HEK293 (cell line): ENCODE measurements at regions not wholly inside any gene's neighbourhood (a gene's known extent, or its start where the extent isn't known, plus 50 kb on each side); places are given as distances from the start of the nearest gene placed in this dataset.

Source experiments
- CTCF ChIA-PET: fragments of 350-600 bp; formaldehyde crosslinking; extraction: SDS; loops from one replicate; lab custom pipeline; 2021; ENCODE audit warnings: antibody characterized with exemption; lab: Yijun Ruan, JAX
- POLR2A ChIA-PET: fragments of 300-600 bp; formaldehyde crosslinking; extraction: SDS; loops from one replicate; lab custom pipeline; 2020; ENCODE audit warnings: antibody characterized with exemption, inconsistent platforms; lab: Yijun Ruan, JAX
- H3K27ac ChIP-seq: fragments of 200-500 bp; sonication (Bioruptor generic); 2 replicates; pipeline ENCODE4 v1.5.1; 2014; ENCODE audit warnings: low read depth, low read length, control low read depth, inconsistent platforms; ENCODE audit errors: extremely low read depth
- H3K36me3 ChIP-seq, 2 experiments: fragments of 200-500 bp in 1 of 2; sonication (Bioruptor generic) in 1 of 2; 1 replicate in 1 of 2; 2 replicates in 1 of 2; pipeline ENCODE4 v1.5.1; 2014 to 2017; ENCODE audit warnings: inconsistent platforms in 2 of 2, low read length in 2 of 2; ENCODE audit not compliant: control insufficient read depth in 2 of 2, insufficient read depth in 1 of 2
- H3K4me1 ChIP-seq: fragments of 200-500 bp; sonication (Bioruptor generic); 2 replicates; pipeline ENCODE4 v1.5.1; 2014; ENCODE audit warnings: mild to moderate bottlenecking, low read length, inconsistent platforms; ENCODE audit not compliant: control insufficient read depth, insufficient read depth
- H3K4me3 ChIP-seq: 2 replicates; pipeline ENCODE4 v1.5.1; 2011; ENCODE audit warnings: low read depth, mild to moderate bottlenecking, control low read depth, low read length, moderate library complexity
- H3K9me3 ChIP-seq: fragments of 200-500 bp; sonication (Bioruptor generic); 2 replicates; pipeline ENCODE4 v1.5.1; 2014; ENCODE audit warnings: low read depth, low read length, inconsistent platforms; ENCODE audit not compliant: control insufficient read depth, insufficient read depth
- IKZF3 ChIP-seq: fragments of 450-650 bp; IDR thresholded peaks from 2 replicates; pipeline ENCODE4 v1.5.0; 2018; ENCODE audit warnings: missing biosample characterization, mild to moderate bottlenecking, missing genetic modification characterization, moderate library complexity
- KLF7 ChIP-seq: fragments of 450-650 bp; formaldehyde crosslinking; IDR thresholded peaks from 2 replicates; pipeline ENCODE4 v1.5.1; 2016; ENCODE audit warnings: missing biosample characterization, missing genetic modification characterization, borderline replicate concordance
- ZNF132 ChIP-seq: fragments of 450-650 bp; formaldehyde crosslinking; IDR thresholded peaks from 2 replicates; pipeline ENCODE4 v1.5.1; 2017; ENCODE audit warnings: missing biosample characterization, missing genetic modification characterization, borderline replicate concordance
- ZNF175 ChIP-seq: fragments of 450-650 bp; formaldehyde crosslinking; IDR thresholded peaks from 2 replicates; pipeline ENCODE4 v1.5.1; 2016; ENCODE audit warnings: missing biosample characterization, missing genetic modification characterization
- ZNF202 ChIP-seq: fragments of 450-650 bp; formaldehyde crosslinking; IDR thresholded peaks from 2 replicates; pipeline ENCODE4 v1.5.1; 2016; ENCODE audit warnings: missing biosample characterization, missing genetic modification characterization, borderline replicate concordance
- ZNF366 ChIP-seq: fragments of 450-650 bp; formaldehyde crosslinking; conservative IDR thresholded peaks from 2 replicates; pipeline ENCODE4 v1.5.1; 2016; ENCODE audit warnings: missing biosample characterization, missing genetic modification characterization
- ZNF394 ChIP-seq: fragments of 450-650 bp; formaldehyde crosslinking; IDR thresholded peaks from 2 replicates; pipeline ENCODE4 v1.5.1; 2016; ENCODE audit warnings: missing biosample characterization, missing genetic modification characterization, mild to moderate bottlenecking, moderate library complexity, borderline replicate concordance
- ZNF529 ChIP-seq: fragments of 450-650 bp; formaldehyde crosslinking; IDR thresholded peaks from 2 replicates; pipeline ENCODE4 v1.5.1; 2017; ENCODE audit warnings: missing genetic modification characterization, missing biosample characterization; ENCODE audit not compliant: insufficient replicate concordance
- ZNF548 ChIP-seq: fragments of 450-650 bp; formaldehyde crosslinking; IDR thresholded peaks from 2 replicates; pipeline ENCODE4 v1.5.1; 2016; ENCODE audit warnings: missing biosample characterization, missing genetic modification characterization
- ZNF560 ChIP-seq: fragments of 450-650 bp; formaldehyde crosslinking; IDR thresholded peaks from 2 replicates; pipeline ENCODE4 v1.5.1; 2017; ENCODE audit warnings: missing biosample characterization, missing genetic modification characterization, borderline replicate concordance
- ZNF610 ChIP-seq: fragments of 450-650 bp; formaldehyde crosslinking; IDR thresholded peaks from 2 replicates; pipeline ENCODE4 v1.5.1; 2016; ENCODE audit warnings: missing biosample characterization, missing genetic modification characterization, borderline replicate concordance
- ZNF677 ChIP-seq: fragments of 450-650 bp; IDR thresholded peaks from 2 replicates; pipeline ENCODE4 v1.5.0; 2018; ENCODE audit warnings: missing biosample characterization, mild to moderate bottlenecking, missing genetic modification characterization, moderate library complexity
- ZNF785 ChIP-seq: fragments of 450-650 bp; formaldehyde crosslinking; IDR thresholded peaks from 2 replicates; pipeline ENCODE4 v1.5.1; 2016; ENCODE audit warnings: missing biosample characterization, missing genetic modification characterization
- ZXDB ChIP-seq: fragments of 450-650 bp; formaldehyde crosslinking; IDR thresholded peaks from 2 replicates; pipeline ENCODE4 v1.5.1; 2016; ENCODE audit warnings: missing biosample characterization, missing genetic modification characterization
- TF ChIP-seq, protein P1 (sequence below): fragments of 450-650 bp; formaldehyde crosslinking; IDR thresholded peaks from 2 replicates; pipeline ENCODE4 v1.5.1; 2016; ENCODE audit warnings: missing biosample characterization, missing genetic modification characterization
- TF ChIP-seq, protein P2 (sequence below): fragments of 450-650 bp; formaldehyde crosslinking; IDR thresholded peaks from 2 replicates; pipeline ENCODE4 v1.5.1; 2016; ENCODE audit warnings: missing biosample characterization, missing genetic modification characterization
- TF ChIP-seq, protein P3 (sequence below): fragments of 450-650 bp; formaldehyde crosslinking; IDR thresholded peaks from 2 replicates; pipeline ENCODE4 v1.5.1; 2016; ENCODE audit warnings: missing biosample characterization, missing genetic modification characterization
- TF ChIP-seq, protein P4 (sequence below): fragments of 450-650 bp; formaldehyde crosslinking; IDR thresholded peaks from 2 replicates; pipeline ENCODE4 v1.5.1; 2016; ENCODE audit warnings: missing biosample characterization, missing genetic modification characterization
- TF ChIP-seq, protein P5 (sequence below): fragments of 450-650 bp; formaldehyde crosslinking; IDR thresholded peaks from 2 replicates; pipeline ENCODE4 v1.5.1; 2016; ENCODE audit warnings: missing biosample characterization, missing genetic modification characterization

DNA sequence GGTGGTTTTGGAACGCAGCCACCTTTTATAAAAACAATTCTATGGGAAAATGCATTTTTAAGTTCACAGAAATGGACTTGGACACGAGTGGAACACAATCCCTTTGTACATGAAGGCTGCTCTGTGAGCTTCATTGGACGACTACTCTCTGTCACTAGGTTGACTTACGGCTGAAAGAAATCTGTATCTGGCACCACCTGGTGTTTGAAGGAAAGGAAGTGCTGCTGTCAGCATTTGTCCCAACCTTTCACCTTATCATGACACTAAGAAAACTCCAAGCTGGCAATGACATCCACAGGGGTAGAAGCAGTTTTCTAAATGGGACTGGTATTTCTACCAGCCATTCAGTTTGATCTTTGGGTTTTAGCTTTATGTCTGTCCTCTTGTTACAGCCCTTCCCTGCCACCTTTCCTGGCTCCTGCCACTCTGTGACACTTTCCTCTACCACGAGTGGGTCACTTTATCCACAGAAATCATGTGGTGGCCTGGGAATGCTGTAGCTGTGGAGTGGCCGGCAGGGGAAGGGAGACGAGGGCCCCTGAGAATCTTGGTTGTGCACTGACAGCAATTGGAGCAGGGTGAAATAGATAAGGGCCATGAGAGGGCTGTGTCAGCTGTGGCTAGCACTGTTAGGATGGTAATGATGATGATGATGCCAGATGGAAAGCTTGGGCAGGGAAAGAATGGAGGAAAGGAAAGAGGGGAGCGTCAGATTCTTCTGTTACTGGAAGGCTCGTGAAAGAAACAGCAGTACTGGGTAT lies 85.2 kb downstream of the TBX19 start:
- Histone ChIP-seq H3K27ac (no peak overlapping the region), H3K4me1 (no peaks in the 10 kb centered on the region), H3K4me3 (no peak overlapping the region), H3K9me3 (no peaks in the 10 kb centered on the region), H3K36me3 (no peaks in the 10 kb centered on the region)
- CTCF ChIA-PET = interaction anchor here (0.8 to 8.7 kb wide), 4 partner anchors 24 to 283 kb away, joined by 3 to 58 read pairs (median 4); no protein-coding TSS in a partner anchor
- POLR2A ChIA-PET = no interaction called here
- TF ChIP-seq ZNF785 (tag by site-specific recombination) (no peak), ZNF175 (tag by site-specific recombination) (no peak), ZNF548 (tag by site-specific recombination) (no peak), ZNF529 (no peak), ZNF202 (tag by site-specific recombination) (no peak), ZNF610 (tag by site-specific recombination) (no peak), ZNF132 (no peak), ZNF560 (no peak), ZNF677 (tag by site-specific recombination) (no peak), ZNF366 (tag by site-specific recombination) (no peak), ZXDB (tag by site-specific recombination) (no peak), KLF7 (tag by site-specific recombination) (no peak), ZNF394 (tag by site-specific recombination) (no peak), IKZF3 (tag by site-specific recombination) (no peak)
- TF ChIP-seq, protein P1, sequence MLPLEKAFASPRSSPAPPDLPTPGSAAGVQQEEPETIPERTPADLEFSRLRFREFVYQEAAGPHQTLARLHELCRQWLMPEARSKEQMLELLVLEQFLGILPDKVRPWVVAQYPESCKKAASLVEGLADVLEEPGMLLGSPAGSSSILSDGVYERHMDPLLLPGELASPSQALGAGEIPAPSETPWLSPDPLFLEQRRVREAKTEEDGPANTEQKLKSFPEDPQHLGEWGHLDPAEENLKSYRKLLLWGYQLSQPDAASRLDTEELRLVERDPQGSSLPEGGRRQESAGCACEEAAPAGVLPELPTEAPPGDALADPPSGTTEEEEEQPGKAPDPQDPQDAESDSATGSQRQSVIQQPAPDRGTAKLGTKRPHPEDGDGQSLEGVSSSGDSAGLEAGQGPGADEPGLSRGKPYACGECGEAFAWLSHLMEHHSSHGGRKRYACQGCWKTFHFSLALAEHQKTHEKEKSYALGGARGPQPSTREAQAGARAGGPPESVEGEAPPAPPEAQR = no peak
- TF ChIP-seq, protein P2, sequence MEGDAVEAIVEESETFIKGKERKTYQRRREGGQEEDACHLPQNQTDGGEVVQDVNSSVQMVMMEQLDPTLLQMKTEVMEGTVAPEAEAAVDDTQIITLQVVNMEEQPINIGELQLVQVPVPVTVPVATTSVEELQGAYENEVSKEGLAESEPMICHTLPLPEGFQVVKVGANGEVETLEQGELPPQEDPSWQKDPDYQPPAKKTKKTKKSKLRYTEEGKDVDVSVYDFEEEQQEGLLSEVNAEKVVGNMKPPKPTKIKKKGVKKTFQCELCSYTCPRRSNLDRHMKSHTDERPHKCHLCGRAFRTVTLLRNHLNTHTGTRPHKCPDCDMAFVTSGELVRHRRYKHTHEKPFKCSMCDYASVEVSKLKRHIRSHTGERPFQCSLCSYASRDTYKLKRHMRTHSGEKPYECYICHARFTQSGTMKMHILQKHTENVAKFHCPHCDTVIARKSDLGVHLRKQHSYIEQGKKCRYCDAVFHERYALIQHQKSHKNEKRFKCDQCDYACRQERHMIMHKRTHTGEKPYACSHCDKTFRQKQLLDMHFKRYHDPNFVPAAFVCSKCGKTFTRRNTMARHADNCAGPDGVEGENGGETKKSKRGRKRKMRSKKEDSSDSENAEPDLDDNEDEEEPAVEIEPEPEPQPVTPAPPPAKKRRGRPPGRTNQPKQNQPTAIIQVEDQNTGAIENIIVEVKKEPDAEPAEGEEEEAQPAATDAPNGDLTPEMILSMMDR (tag by site-specific recombination) = no peak
- TF ChIP-seq, protein P3, sequence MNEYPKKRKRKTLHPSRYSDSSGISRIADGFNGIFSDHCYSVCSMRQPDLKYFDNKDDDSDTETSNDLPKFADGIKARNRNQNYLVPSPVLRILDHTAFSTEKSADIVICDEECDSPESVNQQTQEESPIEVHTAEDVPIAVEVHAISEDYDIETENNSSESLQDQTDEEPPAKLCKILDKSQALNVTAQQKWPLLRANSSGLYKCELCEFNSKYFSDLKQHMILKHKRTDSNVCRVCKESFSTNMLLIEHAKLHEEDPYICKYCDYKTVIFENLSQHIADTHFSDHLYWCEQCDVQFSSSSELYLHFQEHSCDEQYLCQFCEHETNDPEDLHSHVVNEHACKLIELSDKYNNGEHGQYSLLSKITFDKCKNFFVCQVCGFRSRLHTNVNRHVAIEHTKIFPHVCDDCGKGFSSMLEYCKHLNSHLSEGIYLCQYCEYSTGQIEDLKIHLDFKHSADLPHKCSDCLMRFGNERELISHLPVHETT (tag by site-specific recombination) = no peak
- TF ChIP-seq, protein P4, sequence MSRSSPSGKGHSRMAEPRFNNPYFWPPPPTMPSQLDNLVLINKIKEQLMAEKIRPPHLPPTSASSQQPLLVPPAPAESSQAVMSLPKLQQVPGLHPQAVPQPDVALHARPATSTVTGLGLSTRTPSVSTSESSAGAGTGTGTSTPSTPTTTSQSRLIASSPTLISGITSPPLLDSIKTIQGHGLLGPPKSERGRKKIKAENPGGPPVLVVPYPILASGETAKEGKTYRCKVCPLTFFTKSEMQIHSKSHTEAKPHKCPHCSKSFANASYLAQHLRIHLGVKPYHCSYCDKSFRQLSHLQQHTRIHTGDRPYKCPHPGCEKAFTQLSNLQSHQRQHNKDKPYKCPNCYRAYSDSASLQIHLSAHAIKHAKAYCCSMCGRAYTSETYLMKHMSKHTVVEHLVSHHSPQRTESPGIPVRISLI (tag by site-specific recombination) = no peak
- TF ChIP-seq, protein P5, sequence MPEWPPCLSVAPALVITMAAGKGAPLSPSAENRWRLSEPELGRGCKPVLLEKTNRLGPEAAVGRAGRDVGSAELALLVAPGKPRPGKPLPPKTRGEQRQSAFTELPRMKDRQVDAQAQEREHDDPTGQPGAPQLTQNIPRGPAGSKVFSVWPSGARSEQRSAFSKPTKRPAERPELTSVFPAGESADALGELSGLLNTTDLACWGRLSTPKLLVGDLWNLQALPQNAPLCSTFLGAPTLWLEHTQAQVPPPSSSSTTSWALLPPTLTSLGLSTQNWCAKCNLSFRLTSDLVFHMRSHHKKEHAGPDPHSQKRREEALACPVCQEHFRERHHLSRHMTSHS (tag by site-specific recombination) = no peak
